SK-N-SH (cell line): ENCODE measurements at regions not wholly inside any gene's neighbourhood (a gene's known extent, or its start where the extent isn't known, plus 50 kb on each side); places are given as distances from the start of the nearest gene placed in this dataset.
"Not testable (repeated sequence)": the region's sequence is repeated elsewhere in the genome, so short reads cannot be mapped to it uniquely, and the experiment has no call there.

ENCODE experiments used
- CTCF ChIA-PET: fragments of 300-600, 350-600 bp; formaldehyde crosslinking; extraction: SDS; loops from one replicate; lab custom pipeline; 2021; lab: Yijun Ruan, JAX
- POLR2A ChIA-PET: fragments of 350-600 bp; sonication (Branson Sonifier 250); formaldehyde crosslinking; extraction: SDS; loops from one replicate; lab custom pipeline; 2020; ENCODE audit warnings: antibody characterized with exemption, inconsistent platforms; lab: Yijun Ruan, JAX
- DNase-seq: peaks from one replicate; pipeline ENCODE4 v3.0.0; 2012
- H2AFZ ChIP-seq: fragments of 200-600 bp; sonication (generic); 2 replicates; pipeline ENCODE4 v1.8.1; 2016; ENCODE audit warnings: antibody characterized with exemption, mild to moderate bottlenecking, low read depth
- H3F3A ChIP-seq: fragments of 200-600 bp; sonication (generic); replicated peaks from 2 replicates; pipeline ENCODE3; 2016; ENCODE audit warnings: antibody characterized with exemption, mild to moderate bottlenecking; ENCODE audit not compliant: insufficient read depth
- H3K27ac ChIP-seq, 2 experiments: fragments of 200-500 bp in 1 of 2; fragments of 200-600 bp in 1 of 2; sonication (Bioruptor generic) in 1 of 2; sonication (generic), shearing (Covaris generic) in 1 of 2; 2 replicates each; pipeline versions ENCODE4 v1.5.1 to v1.6.1; 2014 to 2016; ENCODE audit warnings: low read depth in 2 of 2, inconsistent platforms in 1 of 2, low read length in 1 of 2, mild to moderate bottlenecking in 1 of 2, mixed read lengths in 1 of 2
- H3K27me3 ChIP-seq: fragments of 200-600 bp; sonication (generic), shearing (Covaris generic); 2 replicates; pipeline ENCODE4 v1.6.1; 2016; ENCODE audit warnings: mixed run types; ENCODE audit not compliant: insufficient read depth
- H3K36me3 ChIP-seq, 2 experiments: fragments of 200-500 bp in 1 of 2; fragments of 200-600 bp in 1 of 2; sonication (Bioruptor generic) in 1 of 2; sonication (generic) in 1 of 2; replicated peaks in 1 of 2; 2 replicates each; pipeline versions ENCODE3 to v1.5.1; 2014 to 2016; ENCODE audit warnings: low read length in 1 of 2, mild to moderate bottlenecking in 1 of 2; ENCODE audit not compliant: insufficient read depth in 2 of 2, control insufficient read depth in 1 of 2
- H3K4me1 ChIP-seq, 2 experiments: fragments of 200-500 bp in 1 of 2; fragments of 200-600 bp in 1 of 2; sonication (Bioruptor generic) in 1 of 2; sonication (generic), shearing (Covaris generic) in 1 of 2; 2 replicates each; pipeline versions ENCODE4 v1.5.1 to v1.6.1; 2014 to 2016; ENCODE audit warnings: low read depth in 1 of 2, low read length in 1 of 2, mixed run types in 1 of 2; ENCODE audit not compliant: insufficient read depth in 2 of 2, control insufficient read depth in 1 of 2
- H3K4me2 ChIP-seq: fragments of 200-600 bp; sonication (generic), shearing (Covaris generic); 2 replicates; pipeline ENCODE4 v1.6.1; 2017; ENCODE audit warnings: mixed run types
- H3K4me3 ChIP-seq, 2 experiments: fragments of 200-500 bp in 1 of 2; fragments of 200-600 bp in 1 of 2; sonication (Bioruptor generic) in 1 of 2; sonication (generic), shearing (Covaris generic) in 1 of 2; 2 replicates each; pipeline versions ENCODE4 v1.5.1 to v1.8.1; 2014 to 2016; ENCODE audit warnings: low read depth in 2 of 2, inconsistent platforms in 1 of 2, low read length in 1 of 2, mild to moderate bottlenecking in 1 of 2, mixed read lengths in 1 of 2, moderate library complexity in 1 of 2
- H3K79me2 ChIP-seq: fragments of 200-600 bp; sonication (generic); 2 replicates; pipeline ENCODE4 v1.8.1; 2017; ENCODE audit warnings: mild to moderate bottlenecking; ENCODE audit not compliant: insufficient read depth
- H3K9ac ChIP-seq: fragments of 200-600 bp; sonication (generic); 2 replicates; pipeline ENCODE4 v1.6.1; 2017; ENCODE audit warnings: mixed run types
- H3K9me2 ChIP-seq: fragments of 200-600 bp; sonication (generic); 2 replicates; pipeline ENCODE4 v1.6.1; 2017; ENCODE audit warnings: mixed run types
- H3K9me3 ChIP-seq: fragments of 200-600 bp; sonication (generic); 2 replicates; pipeline ENCODE4 v1.6.1; 2017; ENCODE audit warnings: mixed run types, mild to moderate bottlenecking, moderate library complexity
- H4K20me1 ChIP-seq: fragments of 200-600 bp; sonication (generic); 2 replicates; pipeline ENCODE4 v1.6.1; 2017; ENCODE audit warnings: mild to moderate bottlenecking, mixed run types; ENCODE audit not compliant: insufficient read depth
- WGBS: methylation state at CpG from one replicate; pipeline ENCODE4 v1.1.6; 2017; ENCODE audit warnings: low lambda C conversion rate; 5-methylcytosine and 5-hydroxymethylcytosine counted together

- H3K9me2 ChIP-seq, H3K4me1 ChIP-seq, H3K36me3 ChIP-seq, DNase-seq, H3K27me3 ChIP-seq, H3K9me3 ChIP-seq, H2AFZ ChIP-seq, POLR2A ChIA-PET, H3K9ac ChIP-seq, CTCF ChIA-PET, H3F3A ChIP-seq, H3K4me2 ChIP-seq, H3K4me3 ChIP-seq, H3K27ac ChIP-seq: not testable (repeated sequence)
- H3K79me2 ChIP-seq, result peaks cover 43% of the 10 kb centered on the region; the same call in 1 of the 2 replicates
- WGBS, result 85% methylated on average over 3 of the region's 3 CpGs
- peaks cover 12% of the 10 kb centered on the region; the same call in 1 of the 2 replicates for H4K20me1 ChIP-seq
Observed at GRCh38 chr16:70048083-70048482, 66.0 kb upstream of the PDPR start.

GRCh38 chr16:70058056-70058455, 56.1 kb upstream of the PDPR start:
- H3K9ac ChIP-seq, H3K9me2 ChIP-seq, H3K4me2 ChIP-seq, H2AFZ ChIP-seq, H3K27ac ChIP-seq, H3K4me1 ChIP-seq, H3K4me3 ChIP-seq, DNase-seq, CTCF ChIA-PET, H3K36me3 ChIP-seq, H3K9me3 ChIP-seq, H3F3A ChIP-seq, H3K27me3 ChIP-seq, POLR2A ChIA-PET: not testable (repeated sequence)
- peaks cover 55% of the 10 kb centered on the region for H4K20me1 ChIP-seq
- no CpG with 5 or more reads among the region's 2 CpGs for WGBS
- H3K79me2 ChIP-seq, result peaks cover 62% of the 10 kb centered on the region

GRCh38 chr16:70059429-70059828, 54.7 kb upstream of the PDPR start:
- H3K36me3 ChIP-seq, CTCF ChIA-PET, H3K4me2 ChIP-seq, H3K27ac ChIP-seq, H3K9me2 ChIP-seq, H3K4me3 ChIP-seq, DNase-seq, H3K27me3 ChIP-seq, H3K4me1 ChIP-seq, H2AFZ ChIP-seq, H3K9ac ChIP-seq, H3F3A ChIP-seq, POLR2A ChIA-PET, H3K9me3 ChIP-seq: not testable (repeated sequence)
- 99% methylated on average over 3 of the region's 3 CpGs for WGBS
- H4K20me1 ChIP-seq, result peaks cover 61% of the 10 kb centered on the region
- H3K79me2 ChIP-seq, result peaks cover 62% of the 10 kb centered on the region

GRCh38 chr16:70060521-70061027, 53.6 kb upstream of the PDPR start:
- H3K9me2 ChIP-seq, H3K36me3 ChIP-seq, H3K4me2 ChIP-seq, CTCF ChIA-PET, H3K9ac ChIP-seq, H3F3A ChIP-seq, H3K27ac ChIP-seq, DNase-seq, POLR2A ChIA-PET, H2AFZ ChIP-seq, H3K4me3 ChIP-seq, H3K9me3 ChIP-seq, H3K4me1 ChIP-seq, H3K27me3 ChIP-seq: not testable (repeated sequence)
- WGBS, result 90% methylated on average over 8 of the region's 8 CpGs
- Histone ChIP-seq H4K20me1 (peaks cover 58% of the 10 kb centered on the region), H3K79me2 (peaks cover 61% of the 10 kb centered on the region)

GRCh38 chr16:70061671-70062218, 52.4 kb upstream of the PDPR start:
- H3K4me2 ChIP-seq, H2AFZ ChIP-seq, CTCF ChIA-PET, H3K9ac ChIP-seq, H3F3A ChIP-seq, H3K9me2 ChIP-seq, POLR2A ChIA-PET, DNase-seq, H3K27ac ChIP-seq, H3K36me3 ChIP-seq, H3K4me1 ChIP-seq, H3K9me3 ChIP-seq, H3K27me3 ChIP-seq, H3K4me3 ChIP-seq: not testable (repeated sequence)
- H3K79me2 ChIP-seq, result peaks cover 55% of the 10 kb centered on the region
- WGBS, result 93% methylated on average over 7 of the region's 7 CpGs
- H4K20me1 ChIP-seq, result peaks cover 52% of the 10 kb centered on the region

GRCh38 chr16:70062947-70063346, 51.2 kb upstream of the PDPR start:
- POLR2A ChIA-PET, H3K27ac ChIP-seq, H3K9ac ChIP-seq, H3K4me2 ChIP-seq, H3F3A ChIP-seq, CTCF ChIA-PET, H2AFZ ChIP-seq, H3K4me3 ChIP-seq, H3K9me3 ChIP-seq, H3K9me2 ChIP-seq, DNase-seq, H3K4me1 ChIP-seq, H3K36me3 ChIP-seq, H3K27me3 ChIP-seq: not testable (repeated sequence)
- H3K79me2 ChIP-seq, result peaks cover 48% of the 10 kb centered on the region
- peaks cover 52% of the 10 kb centered on the region for H4K20me1 ChIP-seq
- WGBS, result 94% methylated on average over 3 of the region's 3 CpGs
